ENCODE measurements at regions not wholly inside any gene's neighbourhood (a gene's known extent, or its start where the extent isn't known, plus 50 kb on each side); places are given as distances from the start of the nearest gene placed in this dataset.

- no peak overlapping the region for H4K5ac ChIP-seq (ENCODE audit: low read depth, low read length)
- intact Hi-C loops (cut with micrococcal nuclease) (loop anchor here (10.0 kb wide), 1 partner anchor 425 kb away; no protein-coding TSS in a partner anchor), dilution Hi-C loops (cut with HindIII; ENCODE audit: low sequenced_read_pairs, unreplicated experiment) (no loop called here), in situ Hi-C loops (cut with MboI; ENCODE audit: low sequenced_read_pairs) (no loop called here)
- H2AK9ac ChIP-seq (replicated peaks; ENCODE audit: low read depth, low read length, poor library complexity): no peak overlapping the region
- H4K8ac ChIP-seq (ENCODE audit: low read depth in 2 of 2, low read length in 2 of 2): no peak overlapping the region
- no peak overlapping the region for H3K14ac ChIP-seq (replicated peaks; ENCODE audit: low read depth, low read length)
- no peaks in the 10 kb centered on the region for H3K27me3 ChIP-seq (ENCODE audit: control insufficient read depth, insufficient read depth, low read length)
- H3K56ac ChIP-seq (ENCODE audit: extremely low read depth, insufficient read depth, low read length): no peak overlapping the region
- no peak overlapping the region for H2BK120ac ChIP-seq (ENCODE audit: low read depth, low read length)
- no peak overlapping the region for H3K4ac ChIP-seq (ENCODE audit: low read depth, low read length)
- H2BK20ac ChIP-seq (ENCODE audit: low read depth, low read length): no peak overlapping the region
- no peaks in the 10 kb centered on the region for H3K36me3 ChIP-seq (ENCODE audit: control insufficient read depth, insufficient read depth, low read length)
- H3K79me1 ChIP-seq (ENCODE audit: low read depth in 1 of 2, low read length in 2 of 2): no peaks in the 10 kb centered on the region
- no peaks in the 10 kb centered on the region for H3K9me1 ChIP-seq (ENCODE audit: insufficient read depth, low read length)
- H3K27ac ChIP-seq (ENCODE audit: insufficient read depth, low read length): no peak overlapping the region
- no peak overlapping the region for H2AK5ac ChIP-seq (ENCODE audit: low read depth, low read length)
- no peak overlapping the region for H3K4me2 ChIP-seq (ENCODE audit: low read depth, low read length)
- H3K4me1 ChIP-seq (ENCODE audit: control insufficient read depth, insufficient read depth, low read length): no peaks in the 10 kb centered on the region
- no peak overlapping the region for H3K4me3 ChIP-seq (ENCODE audit: insufficient read depth, low read depth, low read length)
- peaks cover 2% of the 10 kb centered on the region; the same call in 1 of the 2 replicates for H3K9me3 ChIP-seq (ENCODE audit: control insufficient read depth, insufficient read depth, low read length)
- 10% methylated on average over 2 of the region's 6 CpGs; no CpG with 5 or more reads in 1 of the 2 experiments for WGBS, 2 experiments (ENCODE audit: extremely low coverage in 2 of 2, insufficient read length in 1 of 2)
- no peak overlapping the region for H2AFZ ChIP-seq (replicated peaks; ENCODE audit: low read length, poor library complexity)
- no peak overlapping the region for H2BK5ac ChIP-seq (ENCODE audit: low read depth, low read length, poor library complexity, severe bottlenecking)
- H3K9ac ChIP-seq (ENCODE audit: low read depth, low read length): no peak overlapping the region
- H3K23ac ChIP-seq (ENCODE audit: low read depth, low read length): no peak overlapping the region
- no TSS peak for BruUV-seq (replicated peaks)
- TF ChIP-seq CHD1 (IDR thresholded peaks at IDR 0.05; ENCODE audit: low read depth, low read length) (no peak), SMC3 (IDR thresholded peaks at IDR 0.05; ENCODE audit: low read depth, low read length) (no peak), NFE2L2 (IDR thresholded peaks at IDR 0.05; ENCODE audit: low read depth, low read length) (no peak), RAD21 (IDR thresholded peaks at IDR 0.05; ENCODE audit: low read length) (no peak), POLR2A (IDR thresholded peaks at IDR 0.05; ENCODE audit: low read depth, low read length) (no peak), BHLHE40 (IDR thresholded peaks at IDR 0.05; ENCODE audit: low read depth, low read length) (no peak), MAFK (IDR thresholded peaks at IDR 0.05; ENCODE audit: low read depth, low read length) (no peak), FOS (IDR thresholded peaks at IDR 0.05; ENCODE audit: low read depth, low read length) (no peak), ELK1 (IDR thresholded peaks at IDR 0.05; ENCODE audit: borderline replicate concordance, low read depth, low read length) (no peak), MAZ (IDR thresholded peaks at IDR 0.05; ENCODE audit: borderline replicate concordance, low read depth, low read length) (no peak), RFX5 (IDR thresholded peaks at IDR 0.05; ENCODE audit: low read depth, low read length) (no peak), CEBPB (IDR thresholded peaks at IDR 0.05; ENCODE audit: low read depth, low read length) (no peak), RCOR1 (IDR thresholded peaks at IDR 0.05; ENCODE audit: insufficient replicate concordance, low read length) (no peak), MXI1 (IDR thresholded peaks at IDR 0.05; ENCODE audit: borderline replicate concordance, low read depth, low read length) (no peak)
- TF ChIP-seq, protein P1, sequence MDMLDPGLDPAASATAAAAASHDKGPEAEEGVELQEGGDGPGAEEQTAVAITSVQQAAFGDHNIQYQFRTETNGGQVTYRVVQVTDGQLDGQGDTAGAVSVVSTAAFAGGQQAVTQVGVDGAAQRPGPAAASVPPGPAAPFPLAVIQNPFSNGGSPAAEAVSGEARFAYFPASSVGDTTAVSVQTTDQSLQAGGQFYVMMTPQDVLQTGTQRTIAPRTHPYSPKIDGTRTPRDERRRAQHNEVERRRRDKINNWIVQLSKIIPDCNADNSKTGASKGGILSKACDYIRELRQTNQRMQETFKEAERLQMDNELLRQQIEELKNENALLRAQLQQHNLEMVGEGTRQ (IDR thresholded peaks at IDR 0.05; ENCODE audit: low read depth, low read length): no peak
- TF ChIP-seq, protein P2, sequence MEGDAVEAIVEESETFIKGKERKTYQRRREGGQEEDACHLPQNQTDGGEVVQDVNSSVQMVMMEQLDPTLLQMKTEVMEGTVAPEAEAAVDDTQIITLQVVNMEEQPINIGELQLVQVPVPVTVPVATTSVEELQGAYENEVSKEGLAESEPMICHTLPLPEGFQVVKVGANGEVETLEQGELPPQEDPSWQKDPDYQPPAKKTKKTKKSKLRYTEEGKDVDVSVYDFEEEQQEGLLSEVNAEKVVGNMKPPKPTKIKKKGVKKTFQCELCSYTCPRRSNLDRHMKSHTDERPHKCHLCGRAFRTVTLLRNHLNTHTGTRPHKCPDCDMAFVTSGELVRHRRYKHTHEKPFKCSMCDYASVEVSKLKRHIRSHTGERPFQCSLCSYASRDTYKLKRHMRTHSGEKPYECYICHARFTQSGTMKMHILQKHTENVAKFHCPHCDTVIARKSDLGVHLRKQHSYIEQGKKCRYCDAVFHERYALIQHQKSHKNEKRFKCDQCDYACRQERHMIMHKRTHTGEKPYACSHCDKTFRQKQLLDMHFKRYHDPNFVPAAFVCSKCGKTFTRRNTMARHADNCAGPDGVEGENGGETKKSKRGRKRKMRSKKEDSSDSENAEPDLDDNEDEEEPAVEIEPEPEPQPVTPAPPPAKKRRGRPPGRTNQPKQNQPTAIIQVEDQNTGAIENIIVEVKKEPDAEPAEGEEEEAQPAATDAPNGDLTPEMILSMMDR (conservative IDR thresholded peaks at IDR 0.05; ENCODE audit: low read depth, low read length): no peak
- CTCF ChIA-PET: no interaction called here
- H4K91ac ChIP-seq (ENCODE audit: insufficient read depth, low read depth, low read length): no peak overlapping the region
- ATAC-seq (ENCODE audit: low read depth): no peak
- POLR2A ChIA-PET (ENCODE audit: unreplicated experiment): no interaction called here
- no peak for DNase-seq
- H4K20me1 ChIP-seq (ENCODE audit: insufficient read depth, low read length): no peaks in the 10 kb centered on the region
- no peak overlapping the region for H3K18ac ChIP-seq (ENCODE audit: low read depth, low read length)
- no peak overlapping the region for H2BK15ac ChIP-seq (ENCODE audit: low read depth, low read length)
Observed at GRCh38 chr12:71019282-71019831, 98.8 kb upstream of the PTPRR start.

Data from IMR-90 (cell line).